Activated CD8-positive, alpha-beta memory T cell treated with anti-CD3 and anti-CD28 coated beads, Interleukin-2, amount 50 U/mL, for 24 hours (primary cell): ENCODE measurements at regions not wholly inside any gene's neighbourhood (a gene's known extent, or its start where the extent isn't known, plus 50 kb on each side); places are given as distances from the start of the nearest gene placed in this dataset.
A peak's percentile ranks its signal among the peaks of the same experiment; 100 is the strongest.
"Not testable (repeated sequence)": the region's sequence is repeated elsewhere in the genome, so short reads cannot be mapped to it uniquely, and the experiment has no call there.

Experiments
- DNase-seq: peaks from one replicate; pipeline ENCODE4 v3.0.0-alpha.2; 2020; ENCODE audit errors: extremely low read depth

- DNase-seq = not testable (repeated sequence)
Observed at GRCh38 chr9:42656789-42657188, 473.3 kb downstream of the SPATA31A6 start.

GRCh38 chr9:42657496-42657895 lies 474.0 kb downstream of the SPATA31A6 start:
- not testable (repeated sequence) for DNase-seq

- not testable (repeated sequence) for DNase-seq
Observed at GRCh38 chr9:42697146-42697545, 513.7 kb downstream of the SPATA31A6 start.

GRCh38 chr9:42702890-42703289 lies 519.4 kb downstream of the SPATA31A6 start:
- DNase-seq = not testable (repeated sequence)

GRCh38 chr9:42724841-42725835 lies 541.7 kb downstream of the SPATA31A6 start:
- not testable (repeated sequence) for DNase-seq

- peak; percentile 12 for DNase-seq
Observed at GRCh38 chr9:42743030-42743814, 559.8 kb downstream of the SPATA31A6 start.

DNA sequence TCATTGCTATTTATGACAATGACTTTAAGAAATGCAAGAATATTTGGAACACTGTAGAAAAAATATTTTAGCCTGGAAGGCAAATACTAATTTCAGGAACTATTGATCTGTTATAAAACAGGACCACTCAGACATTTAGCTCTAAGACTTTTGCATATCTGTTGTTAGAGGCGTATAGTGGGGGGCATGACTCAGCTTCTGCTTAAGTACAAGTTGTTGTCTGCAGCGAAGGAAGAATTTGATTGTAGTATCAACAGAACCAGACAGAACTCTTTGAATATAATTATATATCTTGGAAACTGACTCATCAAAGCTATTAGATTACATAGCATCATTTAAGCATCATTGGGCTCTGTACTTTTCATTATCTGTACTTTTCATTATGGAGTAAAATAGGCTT lies 573.8 kb downstream of the SPATA31A6 start:
- not testable (repeated sequence) for DNase-seq

GRCh38 chr9:42759320-42759719 lies 575.9 kb downstream of the SPATA31A6 start:
- not testable (repeated sequence) for DNase-seq

DNA sequence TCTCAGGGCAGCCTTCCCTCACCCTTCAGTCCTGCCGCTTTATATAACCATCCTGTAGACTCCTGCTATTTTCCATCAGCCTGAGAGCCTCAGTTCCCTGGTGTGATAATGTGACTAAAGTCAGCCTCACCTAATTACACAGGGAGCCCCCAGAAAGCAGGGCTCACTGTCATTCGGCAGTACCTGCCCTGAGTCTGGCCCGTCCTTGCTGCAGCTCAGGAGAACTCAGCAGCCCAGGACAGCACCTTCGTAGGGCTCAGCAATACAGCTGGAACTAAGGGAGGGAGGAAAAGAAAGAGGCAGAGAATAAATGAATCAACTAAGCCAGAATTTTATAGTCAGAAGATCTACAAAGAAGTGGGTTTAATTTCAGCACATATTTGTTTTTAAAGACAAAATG lies 598.7 kb downstream of the SPATA31A6 start:
- not testable (repeated sequence) for DNase-seq

DNA sequence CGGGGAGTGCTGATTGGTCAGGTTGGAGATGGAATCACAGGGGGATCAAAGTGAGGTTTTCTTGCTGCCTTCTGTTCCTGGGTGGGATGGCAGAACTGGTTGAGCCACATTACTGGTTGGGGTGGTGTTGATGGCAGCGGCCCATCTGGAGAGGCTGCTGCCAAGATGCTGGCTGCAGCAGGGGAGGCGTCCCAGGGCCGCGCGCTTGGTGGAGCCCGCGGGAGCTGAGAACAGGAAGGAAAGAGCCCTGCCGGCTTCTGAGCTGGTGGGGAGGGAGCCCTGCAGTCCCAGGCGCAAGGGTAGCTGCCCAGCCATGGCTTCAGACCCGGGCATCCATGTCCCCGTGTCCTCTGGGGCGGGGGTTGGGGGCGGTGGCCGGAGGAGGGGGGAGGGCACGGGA lies 609.3 kb downstream of the SPATA31A6 start:
- DNase-seq = not testable (repeated sequence)

DNA sequence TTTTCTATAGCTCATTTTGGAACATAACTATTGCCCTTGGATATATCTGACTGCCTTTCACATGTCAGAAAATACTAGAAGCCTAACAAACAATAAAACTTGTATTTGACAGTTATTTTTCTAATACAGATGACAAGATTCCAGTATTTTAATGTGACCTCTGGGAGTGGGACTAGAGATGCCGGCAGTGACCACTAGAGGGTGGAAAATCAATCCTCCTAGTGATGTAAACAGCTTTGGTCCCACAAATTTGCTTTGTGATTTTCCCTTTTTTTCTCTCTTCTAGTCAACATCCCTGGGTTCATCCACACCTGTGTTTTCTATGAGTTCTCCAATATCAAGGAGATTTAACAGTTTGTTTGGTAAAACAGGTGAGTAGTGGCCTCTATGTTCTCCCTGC lies 615.1 kb downstream of the SPATA31A6 start:
- DNase-seq = not testable (repeated sequence)

- DNase-seq = not testable (repeated sequence)
Observed at GRCh38 chr9:42802716-42803115, 619.3 kb downstream of the SPATA31A6 start.

GRCh38 chr9:42806674-42807073 lies 623.2 kb downstream of the SPATA31A6 start:
- not testable (repeated sequence) for DNase-seq

GRCh38 chr9:42821468-42821867 lies 638.0 kb downstream of the SPATA31A6 start:
- DNase-seq = not testable (repeated sequence)

GRCh38 chr9:42848156-42848555 lies 664.7 kb downstream of the SPATA31A6 start:
- DNase-seq = not testable (repeated sequence)

GRCh38 chr9:42850896-42851693 lies 667.6 kb downstream of the SPATA31A6 start:
- DNase-seq = not testable (repeated sequence)

GRCh38 chr9:42851701-42852100 lies 668.2 kb downstream of the SPATA31A6 start:
- not testable (repeated sequence) for DNase-seq

DNA sequence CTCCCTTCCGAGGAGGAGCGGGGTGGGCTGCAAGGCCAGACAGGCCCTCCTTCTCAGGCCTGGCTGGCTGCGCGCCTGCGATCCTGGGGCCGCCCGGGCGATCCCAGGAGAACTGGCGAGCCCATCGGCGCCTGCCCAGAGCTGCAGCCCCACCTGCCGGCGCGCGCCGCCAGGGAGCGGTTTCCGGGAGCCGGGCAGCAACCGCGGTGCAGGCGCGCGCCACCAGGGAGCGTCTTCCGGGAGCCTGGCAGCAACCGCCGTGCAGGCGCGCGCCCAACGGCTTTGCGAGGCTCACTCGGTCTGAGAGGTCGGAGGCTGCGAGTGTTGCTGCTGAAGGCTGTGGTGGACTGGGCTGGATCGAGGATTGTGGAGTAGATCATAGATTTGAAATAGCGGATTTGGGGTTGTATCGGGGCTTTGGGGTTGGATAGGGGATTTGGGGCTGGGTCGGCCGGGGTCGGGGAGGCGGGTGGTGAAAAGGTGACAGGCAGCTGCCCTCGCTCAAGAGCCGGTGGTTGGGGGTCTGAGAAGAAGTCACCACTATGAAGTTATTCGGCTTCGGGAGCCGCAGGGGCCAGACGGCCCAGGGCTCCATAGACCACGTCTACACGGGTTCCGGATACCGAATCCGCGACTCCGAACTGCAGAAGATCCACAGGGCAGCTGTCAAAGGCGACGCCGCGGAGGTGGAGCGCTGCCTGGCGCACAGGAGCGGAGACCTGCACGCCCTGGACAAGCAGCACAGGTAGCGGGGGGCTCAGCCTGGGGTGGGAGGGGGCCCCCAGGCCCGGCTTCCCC lies 668.9 kb downstream of the SPATA31A6 start:
- DNase-seq = not testable (repeated sequence)

DNA sequence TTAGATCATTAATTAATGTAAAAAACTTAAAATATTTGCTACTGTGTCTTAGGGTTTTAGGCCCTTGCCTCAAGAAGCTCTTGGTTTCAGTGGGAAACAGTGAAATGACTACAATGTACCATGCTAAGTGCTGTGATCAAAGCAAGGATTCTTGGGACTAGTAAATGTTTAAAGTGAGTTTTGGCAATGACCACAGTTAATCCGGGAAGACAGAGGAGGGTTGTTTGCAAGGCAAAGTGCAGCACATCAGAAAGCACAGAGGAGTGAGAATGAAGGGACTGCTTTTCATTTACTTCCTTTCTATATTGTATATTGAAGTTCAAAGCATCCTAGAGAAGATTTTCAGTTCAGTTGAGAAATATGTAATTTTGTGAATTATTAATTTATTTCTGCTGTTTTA lies 676.7 kb downstream of the SPATA31A6 start:
- not testable (repeated sequence) for DNase-seq

GRCh38 chr9:42862465-42862864 lies 679.0 kb downstream of the SPATA31A6 start:
- not testable (repeated sequence) for DNase-seq
